ENCODE measurements at regions not wholly inside any gene's neighbourhood (a gene's known extent, or its start where the extent isn't known, plus 50 kb on each side); places are given as distances from the start of the nearest gene placed in this dataset.

DNA sequence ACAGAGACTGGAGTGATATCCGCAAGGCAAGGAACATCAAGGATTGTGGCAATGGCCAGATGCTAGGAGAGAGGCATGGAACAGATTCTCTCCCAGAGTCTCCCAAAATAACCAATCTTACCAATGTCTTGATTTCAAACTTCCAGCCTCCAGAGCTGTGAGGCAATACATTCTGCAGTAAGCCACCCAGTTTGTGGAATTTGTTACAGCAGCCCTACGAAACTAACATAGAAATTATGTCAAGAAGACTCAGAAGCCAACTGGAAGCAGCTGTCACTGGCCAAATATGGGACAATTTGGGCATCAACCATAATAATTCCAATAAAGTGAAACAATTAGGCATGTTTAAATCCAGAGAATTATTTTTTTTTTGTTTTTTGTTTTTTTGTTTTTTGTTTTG lies 271.1 kb downstream of the NDUFS4 start:
- Histone ChIP-seq H3K4me1 (ENCODE audit: low read depth, poor library complexity, severe bottlenecking) (peaks cover 2% of the 10 kb centered on the region), H3K4me3 (IDR thresholded peaks at IDR 0.05; ENCODE audit: insufficient read depth, low read depth, low read length) (no peak overlapping the region)
- TF ChIP-seq, protein P1, sequence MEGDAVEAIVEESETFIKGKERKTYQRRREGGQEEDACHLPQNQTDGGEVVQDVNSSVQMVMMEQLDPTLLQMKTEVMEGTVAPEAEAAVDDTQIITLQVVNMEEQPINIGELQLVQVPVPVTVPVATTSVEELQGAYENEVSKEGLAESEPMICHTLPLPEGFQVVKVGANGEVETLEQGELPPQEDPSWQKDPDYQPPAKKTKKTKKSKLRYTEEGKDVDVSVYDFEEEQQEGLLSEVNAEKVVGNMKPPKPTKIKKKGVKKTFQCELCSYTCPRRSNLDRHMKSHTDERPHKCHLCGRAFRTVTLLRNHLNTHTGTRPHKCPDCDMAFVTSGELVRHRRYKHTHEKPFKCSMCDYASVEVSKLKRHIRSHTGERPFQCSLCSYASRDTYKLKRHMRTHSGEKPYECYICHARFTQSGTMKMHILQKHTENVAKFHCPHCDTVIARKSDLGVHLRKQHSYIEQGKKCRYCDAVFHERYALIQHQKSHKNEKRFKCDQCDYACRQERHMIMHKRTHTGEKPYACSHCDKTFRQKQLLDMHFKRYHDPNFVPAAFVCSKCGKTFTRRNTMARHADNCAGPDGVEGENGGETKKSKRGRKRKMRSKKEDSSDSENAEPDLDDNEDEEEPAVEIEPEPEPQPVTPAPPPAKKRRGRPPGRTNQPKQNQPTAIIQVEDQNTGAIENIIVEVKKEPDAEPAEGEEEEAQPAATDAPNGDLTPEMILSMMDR (conservative IDR thresholded peaks at IDR 0.05; ENCODE audit: low read depth, low read length), result no peak

More for the DNA sequence above, 271.1 kb downstream of the NDUFS4 start:
- Histone ChIP-seq H2AFZ (ENCODE audit: low read depth) (no peak overlapping the region), H4K20me1 (ENCODE audit: insufficient read depth) (no peaks in the 10 kb centered on the region), H3K36me3 (ENCODE audit: insufficient read depth) (no peaks in the 10 kb centered on the region), H3K79me2 (ENCODE audit: insufficient read depth, low read depth) (no peaks in the 10 kb centered on the region), H3K27ac (no peak overlapping the region), H3K4me2 (no peak overlapping the region), H3K27me3 (ENCODE audit: insufficient read depth, low read depth) (no peaks in the 10 kb centered on the region), H3K9ac (no peak overlapping the region)
